Ramos (cell line): ENCODE measurements at regions not wholly inside any gene's neighbourhood (a gene's known extent, or its start where the extent isn't known, plus 50 kb on each side); places are given as distances from the start of the nearest gene placed in this dataset.
"Not testable (repeated sequence)": the region's sequence is repeated elsewhere in the genome, so short reads cannot be mapped to it uniquely, and the experiment has no call there.

Source experiments
- in situ Hi-C: fragments of 300-500 bp; cut with MboI; formaldehyde crosslinking; loops from one replicate; pipeline ENCODE4 v1.14.3; 2022; ENCODE audit warnings: low sequenced_read_pairs; ENCODE audit not compliant: unreplicated experiment

- in situ Hi-C loops, result no loop called here
Measured at GRCh38 chr21:31543191-31543590, 116.3 kb upstream of the SOD1 start.

- in situ Hi-C loops, result no loop called here
Measured at GRCh38 chr21:31538816-31539215, 120.7 kb upstream of the SOD1 start.

- in situ Hi-C loops, result no loop called here
Measured at GRCh38 chr21:31537872-31538576, 121.5 kb upstream of the SOD1 start.

- in situ Hi-C loops, result no loop called here
Measured at GRCh38 chr21:31536138-31536537, 123.4 kb upstream of the SOD1 start.

GRCh38 chr21:31531967-31532366, 127.5 kb upstream of the SOD1 start:
- in situ Hi-C loops, result no loop called here

GRCh38 chr21:31530897-31531705, 128.4 kb upstream of the SOD1 start:
- in situ Hi-C loops, result no loop called here

GRCh38 chr21:31530364-31530763, 129.1 kb upstream of the SOD1 start:
- in situ Hi-C loops, result no loop called here

- in situ Hi-C loops, result no loop called here
Measured at GRCh38 chr21:31529406-31529805, 130.1 kb upstream of the SOD1 start.

- in situ Hi-C loops, result no loop called here
Measured at GRCh38 chr21:31526040-31526439, 133.5 kb upstream of the SOD1 start.

- in situ Hi-C loops, result no loop called here
Measured at GRCh38 chr21:31524140-31524539, 135.4 kb upstream of the SOD1 start.

GRCh38 chr21:31521515-31521914, 138.0 kb upstream of the SOD1 start:
- in situ Hi-C loops, result no loop called here

GRCh38 chr21:31520561-31521098, 138.9 kb upstream of the SOD1 start:
- in situ Hi-C loops, result no loop called here

- in situ Hi-C loops, result no loop called here
Measured at GRCh38 chr21:31518580-31518979, 140.9 kb upstream of the SOD1 start.

GRCh38 chr21:31517664-31518414, 141.7 kb upstream of the SOD1 start:
- in situ Hi-C loops, result no loop called here

- in situ Hi-C loops, result no loop called here
Measured at GRCh38 chr21:31515253-31515652, 144.2 kb upstream of the SOD1 start.

GRCh38 chr21:31514598-31514997, 144.9 kb upstream of the SOD1 start:
- in situ Hi-C loops, result no loop called here

GRCh38 chr21:31513541-31513940, 146.0 kb upstream of the SOD1 start:
- in situ Hi-C loops, result not testable (repeated sequence)

- in situ Hi-C loops, result not testable (repeated sequence)
Measured at GRCh38 chr21:31511999-31512398, 147.5 kb upstream of the SOD1 start.

GRCh38 chr21:31511258-31511657, 148.2 kb upstream of the SOD1 start:
- in situ Hi-C loops, result no loop called here

GRCh38 chr21:31509194-31510017, 150.1 kb upstream of the SOD1 start:
- in situ Hi-C loops, result no loop called here
